ENCODE measurements at regions not wholly inside any gene's neighbourhood (a gene's known extent, or its start where the extent isn't known, plus 50 kb on each side); places are given as distances from the start of the nearest gene placed in this dataset.
"Not testable (repeated sequence)": the region's sequence is repeated elsewhere in the genome, so short reads cannot be mapped to it uniquely, and the experiment has no call there.

DNA sequence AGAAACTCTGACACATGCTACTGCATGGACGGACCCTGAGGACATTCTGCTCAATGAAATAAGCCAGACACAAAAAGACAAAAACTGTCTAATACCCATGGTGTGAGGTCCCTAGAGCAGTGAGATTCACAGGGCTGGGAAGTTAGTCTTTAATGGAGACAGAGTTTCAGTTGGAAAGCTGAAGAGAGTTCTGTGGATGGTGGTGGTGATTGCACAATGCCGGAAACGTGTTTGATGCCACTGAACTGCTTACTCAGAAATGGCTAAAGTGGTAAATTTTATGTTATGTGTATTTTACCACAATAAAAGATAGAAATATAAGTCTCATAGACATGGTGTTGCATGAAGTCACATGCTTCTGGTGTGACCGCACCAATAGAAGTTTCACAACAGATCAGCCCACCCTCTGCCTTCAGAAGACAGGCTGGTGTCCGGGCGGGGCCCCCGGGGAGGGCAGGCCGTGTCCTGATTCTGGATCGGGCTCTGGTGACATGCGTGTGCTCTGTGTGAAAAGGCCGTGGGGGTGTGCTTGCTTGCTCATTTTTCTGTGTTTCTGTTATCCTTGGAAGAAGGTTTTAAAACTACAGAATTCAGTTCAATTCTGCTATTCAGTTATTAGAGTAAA is 108.5 kb upstream of the ZNF469 start:
- DNase-seq: not testable (repeated sequence)

- DNase-seq: no peak
Observed at GRCh38 chr16:88274847-88275246, 107.9 kb upstream of the ZNF469 start.

DNA sequence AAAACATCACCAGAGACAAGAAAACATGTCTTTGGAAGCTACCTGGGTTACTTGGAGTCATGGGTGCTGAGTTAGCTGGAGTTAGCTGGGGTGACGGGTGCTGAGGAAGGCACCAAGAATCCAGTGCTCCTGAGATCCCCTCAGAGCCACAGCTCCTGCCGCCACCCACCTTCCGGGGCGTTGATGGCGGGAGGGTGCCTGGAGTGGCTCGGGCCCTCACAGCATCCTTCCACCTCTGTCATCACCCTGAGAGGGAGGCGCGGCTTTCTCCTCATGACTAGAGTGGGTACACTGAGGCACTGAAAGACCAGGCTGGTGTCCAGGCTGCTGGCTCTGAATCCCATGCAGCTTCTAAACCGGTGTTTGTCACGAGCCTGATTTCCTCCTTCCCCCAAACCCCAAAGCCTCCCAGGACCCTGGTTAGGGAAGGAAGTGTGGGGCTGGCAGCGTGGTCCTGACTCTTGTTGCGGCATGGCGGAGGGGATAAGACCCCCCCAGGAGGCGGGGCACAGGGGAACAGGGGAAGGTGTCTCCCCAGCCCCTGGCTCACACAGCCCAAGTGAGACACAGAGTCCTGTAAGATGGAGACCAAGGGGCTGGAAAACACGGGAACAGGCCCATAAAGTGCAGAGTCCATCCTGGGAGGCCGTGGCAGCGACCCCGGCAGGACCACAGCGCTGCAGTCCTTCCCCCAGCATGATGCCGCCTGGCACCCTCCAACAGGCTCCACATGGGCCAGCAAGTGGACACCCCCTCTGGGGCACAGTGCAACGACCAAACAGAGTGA is 107.2 kb upstream of the ZNF469 start:
- not testable (repeated sequence) for DNase-seq

DNA sequence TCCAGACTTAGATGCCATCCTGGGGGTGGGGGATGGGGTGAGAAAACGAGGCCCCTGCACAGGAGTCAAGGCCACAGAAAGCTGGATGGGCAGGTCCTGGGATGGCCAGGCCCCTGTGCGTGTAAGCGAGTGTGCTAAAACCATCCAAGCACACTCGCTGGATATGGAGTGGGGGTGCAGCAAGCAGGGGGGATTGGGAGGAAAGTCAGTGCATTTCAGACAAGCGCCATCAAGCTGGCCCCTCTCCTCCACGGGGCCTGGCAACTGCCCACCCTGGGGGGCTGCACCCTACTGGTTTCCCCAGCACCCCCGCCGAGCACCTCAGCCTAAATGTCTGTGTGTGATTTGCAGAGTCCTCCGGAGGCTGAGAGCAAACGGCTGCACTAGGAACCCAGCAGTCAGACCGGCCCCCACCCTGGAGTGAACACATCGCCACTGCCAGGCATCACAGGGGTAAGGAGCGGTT is 106.6 kb upstream of the ZNF469 start:
- not testable (repeated sequence) for DNase-seq

DNA sequence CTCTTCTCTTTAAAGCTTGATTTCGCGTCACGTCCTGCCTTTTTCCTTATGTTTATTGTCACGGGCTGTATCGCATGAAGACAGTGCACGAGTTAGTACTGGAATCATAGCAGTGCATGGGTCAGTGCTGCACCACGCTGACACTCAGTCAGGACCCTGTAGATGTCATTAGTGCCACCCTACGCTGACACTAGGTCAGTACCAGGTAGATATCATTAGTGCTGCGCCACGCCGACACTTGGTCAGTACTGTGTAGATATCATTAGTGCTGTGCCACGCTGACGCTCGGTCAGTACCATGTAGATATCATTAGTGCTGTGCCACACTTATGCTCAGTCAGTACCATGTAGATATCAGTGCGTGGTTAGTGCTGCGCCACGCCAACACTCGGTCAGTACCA is 106.2 kb upstream of the ZNF469 start:
- DNase-seq: no peak

DNA sequence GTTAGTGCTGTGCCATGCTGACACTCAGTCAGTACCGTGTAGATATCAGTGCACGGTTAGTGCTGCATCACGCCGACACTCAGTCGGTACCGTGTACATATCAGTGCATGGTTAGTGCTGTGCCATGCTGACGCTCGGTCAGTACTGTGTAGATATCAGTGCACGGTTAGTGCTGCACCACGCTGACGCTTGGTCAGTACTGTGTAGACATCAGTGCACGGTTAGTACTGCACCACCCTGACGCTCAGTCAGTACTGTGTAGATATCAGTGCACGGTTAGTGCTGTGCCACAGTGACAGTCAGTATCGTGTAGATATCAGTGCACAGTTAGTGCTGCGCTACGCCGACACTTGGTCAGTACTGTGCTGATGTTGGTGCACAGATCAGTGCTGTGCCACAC is 102.8 kb upstream of the ZNF469 start:
- no peak for DNase-seq

- DNase-seq: no peak
Observed at GRCh38 chr16:88281858-88282563, 100.7 kb upstream of the ZNF469 start.

DNA sequence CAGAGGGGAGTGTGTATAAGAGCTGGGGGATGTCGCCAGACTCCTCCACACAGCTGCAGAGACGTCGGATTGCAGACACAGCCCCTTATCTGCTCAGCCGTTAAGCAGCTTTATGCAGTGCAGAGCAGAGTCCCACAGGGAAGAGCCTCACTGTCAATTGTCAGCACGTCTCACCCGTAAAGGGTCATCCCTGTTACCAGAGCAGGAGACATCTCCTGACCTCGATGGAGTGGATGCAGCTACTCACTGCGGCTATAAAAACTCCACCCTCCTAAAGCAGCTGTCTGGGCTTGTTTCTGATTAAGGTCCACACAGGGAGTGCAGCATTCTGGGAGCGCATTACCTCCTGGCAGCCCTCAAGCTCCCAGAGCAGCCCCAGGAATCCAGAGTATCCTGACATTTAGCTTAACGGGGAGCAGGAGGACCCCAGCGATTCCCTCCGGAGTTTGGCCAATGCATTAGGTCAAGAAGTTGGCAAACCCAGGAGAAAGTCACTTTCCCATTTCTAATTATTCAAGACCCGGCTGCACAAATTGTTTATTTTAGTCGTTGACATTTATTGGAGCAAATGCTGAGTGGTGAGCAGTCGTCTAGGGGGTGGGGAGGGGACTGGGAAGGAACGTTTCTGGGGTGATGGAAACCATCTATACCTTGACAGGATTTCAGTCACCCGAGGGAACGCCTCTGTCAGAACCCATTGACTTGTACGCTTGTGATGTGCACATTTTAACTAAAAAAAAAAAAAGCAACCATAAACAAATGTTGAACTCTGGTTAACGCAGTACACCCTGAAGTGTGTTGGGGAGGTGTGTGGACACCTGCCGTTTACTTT is 100.0 kb upstream of the ZNF469 start:
- no peak for DNase-seq

GRCh38 chr16:88283596-88283995 is 99.2 kb upstream of the ZNF469 start:
- DNase-seq: no peak

DNA sequence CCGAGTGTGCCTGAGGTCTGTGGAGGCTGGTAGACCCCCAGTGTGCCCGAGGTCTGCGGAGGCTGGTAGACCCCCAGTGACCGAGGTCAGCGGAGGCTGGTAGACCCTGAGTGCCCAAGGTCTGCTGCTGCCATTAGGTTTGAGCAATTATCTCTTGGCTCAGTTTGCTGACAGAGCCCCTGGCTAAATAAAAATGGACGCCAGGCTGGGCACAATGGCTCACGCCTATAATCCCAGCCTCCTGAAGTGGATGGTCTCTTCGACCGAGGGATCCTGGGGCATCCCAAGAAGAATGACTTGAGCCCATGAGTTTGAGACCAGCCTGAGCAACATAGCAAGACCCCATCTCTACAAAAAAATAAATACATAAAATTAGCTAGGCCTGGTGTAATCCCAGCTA is 98.7 kb upstream of the ZNF469 start:
- DNase-seq: no peak

- DNase-seq: no peak
Observed at GRCh38 chr16:88284626-88285513, 97.9 kb upstream of the ZNF469 start.

DNA sequence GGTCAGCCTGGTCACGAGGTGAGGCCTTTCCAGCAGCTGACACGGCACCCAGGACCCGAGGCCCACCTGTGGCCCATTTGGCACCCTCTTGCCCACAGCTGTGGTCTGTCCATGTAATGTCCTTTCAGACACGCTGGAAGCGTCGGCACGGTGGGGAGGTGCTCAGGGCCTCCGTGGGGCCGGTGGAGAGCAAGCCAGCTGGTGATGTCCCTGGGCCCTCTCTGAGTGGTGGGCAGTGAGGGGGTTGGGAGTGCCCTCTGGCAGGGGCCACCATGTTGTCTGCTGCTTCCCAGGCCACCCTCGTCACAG is 97.3 kb upstream of the ZNF469 start:
- DNase-seq: no peak

- no peak for DNase-seq
Observed at GRCh38 chr16:88286301-88286923, 96.3 kb upstream of the ZNF469 start.

GRCh38 chr16:88287219-88287618 is 95.5 kb upstream of the ZNF469 start:
- DNase-seq: no peak

DNA sequence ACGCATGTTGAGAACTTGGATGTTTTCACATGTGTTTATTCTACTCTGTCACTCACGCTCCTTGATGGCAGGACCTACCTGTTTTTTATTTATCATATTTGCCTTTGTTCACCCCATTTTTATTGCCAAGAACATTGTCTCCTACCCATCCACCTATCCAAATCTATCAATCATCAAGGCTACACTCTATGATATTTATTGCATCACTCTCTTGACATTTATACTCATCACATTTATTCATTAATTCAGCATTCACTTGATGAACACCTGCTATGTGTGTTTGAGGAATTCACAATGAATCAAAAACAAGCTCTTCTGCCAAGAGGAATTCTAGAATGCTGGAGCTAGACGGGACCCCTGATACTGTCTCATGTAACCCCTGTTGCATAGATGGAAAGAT is 94.5 kb upstream of the ZNF469 start:
- no peak for DNase-seq

- no peak for DNase-seq
Observed at GRCh38 chr16:88289001-88289400, 93.8 kb upstream of the ZNF469 start.

GRCh38 chr16:88289561-88289960 is 93.2 kb upstream of the ZNF469 start:
- no peak for DNase-seq

GRCh38 chr16:88289968-88290401 is 92.8 kb upstream of the ZNF469 start:
- DNase-seq: peak; percentile 12

- no peak for DNase-seq
Observed at GRCh38 chr16:88290850-88291830, 91.6 kb upstream of the ZNF469 start.

Data from KG1 (cell line).